ENCODE measurements at regions not wholly inside any gene's neighbourhood (a gene's known extent, or its start where the extent isn't known, plus 50 kb on each side); places are given as distances from the start of the nearest gene placed in this dataset.

GRCh38 chr5:104538734-104539133, 976.1 kb upstream of the NUDT12 start:
- no peak for FAIRE-seq
- Histone ChIP-seq H3K4me2 (ENCODE audit: control insufficient read depth, extremely low read depth, insufficient read depth, low read depth, low read length) (no peak overlapping the region), H3K36me3 (ENCODE audit: control insufficient read depth in 2 of 2, extremely low read depth in 1 of 2, insufficient read depth in 2 of 2, low read length in 2 of 2) (no peaks in the 10 kb centered on the region), H3K9me3 (ENCODE audit: control insufficient read depth, low read depth, low read length) (no peaks in the 10 kb centered on the region), H4K20me1 (ENCODE audit: control insufficient read depth, extremely low read depth, insufficient read depth, low read length) (no peaks in the 10 kb centered on the region), H3K9ac (ENCODE audit: control insufficient read depth, extremely low read depth, insufficient read depth, low read length) (no peak overlapping the region), H3K4me3 (ENCODE audit: control insufficient read depth in 2 of 3, extremely low read depth in 1 of 3, insufficient read depth in 2 of 3, low read depth in 1 of 3, low read length in 3 of 3) (no peak overlapping the region), H3K9me1 (ENCODE audit: control insufficient read depth, extremely low read depth, insufficient read depth, low read length) (no peaks in the 10 kb centered on the region), H3K79me2 (ENCODE audit: control insufficient read depth, insufficient read depth, low read length) (no peaks in the 10 kb centered on the region), H3K27ac (ENCODE audit: control insufficient read depth, insufficient read depth, low read length) (no peak overlapping the region), H3K4me1 (ENCODE audit: control insufficient read depth, extremely low read depth, insufficient read depth, low read length) (no peaks in the 10 kb centered on the region), H2AFZ (ENCODE audit: control insufficient read depth, low read length) (no peak overlapping the region), H3K27me3 (ENCODE audit: control insufficient read depth, extremely low read depth, insufficient read depth, low read length) (no peaks in the 10 kb centered on the region)
- DNase-seq (ENCODE audit: low read depth, low spot score) = no peak
- TF ChIP-seq EZH2 (IDR thresholded peaks at IDR 0.05; ENCODE audit: low read length) (no peak), CTCF (optimal IDR thresholded peaks at IDR 0.05 in 1 of 3, IDR thresholded peaks at IDR 0.05 in 1 of 3, conservative IDR thresholded peaks at IDR 0.05 in 1 of 3; ENCODE audit: extremely low read depth in 1 of 3, insufficient read depth in 2 of 3, low read length in 3 of 3) (no peak)
- dilution Hi-C loops (cut with MboI; ENCODE audit: extremely low pct_ligation_motif_present, low sequenced_read_pairs) = no loop called here

- no peak overlapping the region for H2AFZ ChIP-seq (ENCODE audit: control insufficient read depth, low read length)
- H3K27ac ChIP-seq (ENCODE audit: control insufficient read depth, insufficient read depth, low read length) = no peak overlapping the region
- dilution Hi-C loops (cut with MboI; ENCODE audit: extremely low pct_ligation_motif_present, low sequenced_read_pairs) = no loop called here
- FAIRE-seq (no peak), DNase-seq (ENCODE audit: low read depth, low spot score) (no peak)
- no peaks in the 10 kb centered on the region for H4K20me1 ChIP-seq (ENCODE audit: control insufficient read depth, extremely low read depth, insufficient read depth, low read length)
- no peaks in the 10 kb centered on the region for H3K79me2 ChIP-seq (ENCODE audit: control insufficient read depth, insufficient read depth, low read length)
- TF ChIP-seq EZH2 (IDR thresholded peaks at IDR 0.05; ENCODE audit: low read length) (no peak), CTCF (optimal IDR thresholded peaks at IDR 0.05 in 1 of 3, IDR thresholded peaks at IDR 0.05 in 1 of 3, conservative IDR thresholded peaks at IDR 0.05 in 1 of 3; ENCODE audit: extremely low read depth in 1 of 3, insufficient read depth in 2 of 3, low read length in 3 of 3) (no peak)
- no peak overlapping the region for H3K4me3 ChIP-seq (ENCODE audit: control insufficient read depth in 2 of 3, extremely low read depth in 1 of 3, insufficient read depth in 2 of 3, low read depth in 1 of 3, low read length in 3 of 3)
- no peak overlapping the region for H3K9ac ChIP-seq (ENCODE audit: control insufficient read depth, extremely low read depth, insufficient read depth, low read length)
- H3K27me3 ChIP-seq (ENCODE audit: control insufficient read depth, extremely low read depth, insufficient read depth, low read length) = no peaks in the 10 kb centered on the region
- H3K4me1 ChIP-seq (ENCODE audit: control insufficient read depth, extremely low read depth, insufficient read depth, low read length) = no peaks in the 10 kb centered on the region
- H3K9me1 ChIP-seq (ENCODE audit: control insufficient read depth, extremely low read depth, insufficient read depth, low read length) = no peaks in the 10 kb centered on the region
- no peaks in the 10 kb centered on the region for H3K9me3 ChIP-seq (ENCODE audit: control insufficient read depth, low read depth, low read length)
- no peaks in the 10 kb centered on the region for H3K36me3 ChIP-seq (ENCODE audit: control insufficient read depth in 2 of 2, extremely low read depth in 1 of 2, insufficient read depth in 2 of 2, low read length in 2 of 2)
- H3K4me2 ChIP-seq (ENCODE audit: control insufficient read depth, extremely low read depth, insufficient read depth, low read depth, low read length) = no peak overlapping the region
Observed at GRCh38 chr5:104533498-104533897, 970.9 kb upstream of the NUDT12 start.
